GM21381 (cell line): ENCODE measurements at regions not wholly inside any gene's neighbourhood (a gene's known extent, or its start where the extent isn't known, plus 50 kb on each side); places are given as distances from the start of the nearest gene placed in this dataset.
"Not testable (repeated sequence)": the region's sequence is repeated elsewhere in the genome, so short reads cannot be mapped to it uniquely, and the experiment has no call there.

Source experiments
- ATAC-seq: cut with Tn5 transposase; IDR thresholded peaks from one replicate; pipeline ENCODE4 v1.9.1; 2021; ENCODE audit warnings: mild to moderate bottlenecking, moderate library complexity; ENCODE audit not compliant: unreplicated experiment

GRCh38 chr18:47682876-47683275, 247.6 kb downstream of the SMAD2 start:
- no peak for ATAC-seq

GRCh38 chr18:47680488-47680887, 250.0 kb downstream of the SMAD2 start:
- peak; percentile 57 for ATAC-seq

- ATAC-seq = peak; percentile 77
Observed at GRCh38 chr18:47679864-47680263, 250.6 kb downstream of the SMAD2 start.

GRCh38 chr18:47677952-47678351, 252.5 kb downstream of the SMAD2 start:
- no peak for ATAC-seq

GRCh38 chr18:47669815-47670214, 260.6 kb downstream of the SMAD2 start:
- no peak for ATAC-seq

GRCh38 chr18:47658498-47658897, 272.0 kb downstream of the SMAD2 start:
- no peak for ATAC-seq

GRCh38 chr18:47654988-47655387, 275.5 kb downstream of the SMAD2 start:
- no peak for ATAC-seq

GRCh38 chr18:47644896-47645295, 285.6 kb downstream of the SMAD2 start:
- no peak for ATAC-seq

- not testable (repeated sequence) for ATAC-seq
Observed at GRCh38 chr18:47637551-47637950, 292.9 kb downstream of the SMAD2 start.

- ATAC-seq = no peak
Observed at GRCh38 chr18:47635416-47635815, 295.0 kb downstream of the SMAD2 start.

GRCh38 chr18:47632970-47633635, 297.4 kb downstream of the SMAD2 start:
- no peak for ATAC-seq

- ATAC-seq = no peak
Observed at GRCh38 chr18:47628893-47629292, 301.6 kb downstream of the SMAD2 start.

- ATAC-seq = no peak
Observed at GRCh38 chr18:47628240-47628781, 302.1 kb downstream of the SMAD2 start.

GRCh38 chr18:47627030-47627429, 303.4 kb downstream of the SMAD2 start:
- ATAC-seq = no peak

GRCh38 chr18:47619771-47620448, 310.5 kb downstream of the SMAD2 start:
- ATAC-seq = no peak

GRCh38 chr18:47618758-47619157, 311.7 kb downstream of the SMAD2 start:
- ATAC-seq = no peak

- ATAC-seq = no peak
Observed at GRCh38 chr18:47615043-47615442, 315.4 kb downstream of the SMAD2 start.

- ATAC-seq = no peak
Observed at GRCh38 chr18:47613929-47614328, 316.5 kb downstream of the SMAD2 start.

GRCh38 chr18:47611649-47612048, 318.8 kb downstream of the SMAD2 start:
- ATAC-seq = no peak

- no peak for ATAC-seq
Observed at GRCh38 chr18:47606526-47606925, 323.9 kb downstream of the SMAD2 start.

- ATAC-seq = no peak
Observed at GRCh38 chr18:47605093-47605492, 325.4 kb downstream of the SMAD2 start.

- no peak for ATAC-seq
Observed at GRCh38 chr18:47604021-47604420, 326.4 kb downstream of the SMAD2 start.
